ENCODE measurements at regions not wholly inside any gene's neighbourhood (a gene's known extent, or its start where the extent isn't known, plus 50 kb on each side); places are given as distances from the start of the nearest gene placed in this dataset.

GRCh38 chr13:40187841-40188591 is 478.4 kb downstream of the FOXO1 start:
- ATAC-seq: no peak
- Histone ChIP-seq H3K27ac (no peak overlapping the region), H3K27me3 (no peaks in the 10 kb centered on the region), H3K4me1 (peaks cover 16 to 22% (median 20%) of the 10 kb centered on the region in 3 donors), H3K36me3 (no peaks in the 10 kb centered on the region), H3K4me3 (no peak overlapping the region), H3K9me3 (no peaks in the 10 kb centered on the region)
- WGBS, 2 donors: 90 to 95% methylated on average over 27 of the region's 27 CpGs
- FAIRE-seq: no peak
- intact Hi-C loops (cut with DNase I): no loop called here
- DNase-seq: no peak
- no peak for TF ChIP-seq CTCF (IDR thresholded peaks at IDR 0.05)

GRCh38 chr13:40189426-40189825 is 477.0 kb downstream of the FOXO1 start:
- no peak for ATAC-seq
- H3K27ac ChIP-seq: no peak overlapping the region
- no peak for DNase-seq
- no peaks in the 10 kb centered on the region for H3K27me3 ChIP-seq
- H3K4me1 ChIP-seq: peaks cover 13 to 20% (median 16%) of the 10 kb centered on the region in 3 donors
- TF ChIP-seq CTCF (IDR thresholded peaks at IDR 0.05): no peak
- intact Hi-C loops (cut with DNase I): no loop called here
- no peak for FAIRE-seq
- no peak overlapping the region for H3K4me3 ChIP-seq
- no peaks in the 10 kb centered on the region for H3K36me3 ChIP-seq
- WGBS, 2 donors: 94 to 96% methylated on average over 6 of the region's 6 CpGs
- no peaks in the 10 kb centered on the region for H3K9me3 ChIP-seq

GRCh38 chr13:40189898-40190630 is 476.4 kb downstream of the FOXO1 start:
- ATAC-seq (peak in 1 of 4 donors; percentile 7), FAIRE-seq (no peak), DNase-seq (no peak)
- H3K27me3 ChIP-seq: no peaks in the 10 kb centered on the region
- peaks cover 13 to 20% (median 16%) of the 10 kb centered on the region in 3 donors for H3K4me1 ChIP-seq
- no peak for TF ChIP-seq CTCF (IDR thresholded peaks at IDR 0.05)
- no peak overlapping the region for H3K4me3 ChIP-seq
- peak overlapping the region in 1 of 4 donors; percentile 4 for H3K27ac ChIP-seq
- intact Hi-C loops (cut with DNase I): no loop called here
- 88 to 89% methylated on average over 6 of the region's 6 CpGs for WGBS, 2 donors
- no peaks in the 10 kb centered on the region for H3K36me3 ChIP-seq
- H3K9me3 ChIP-seq: no peaks in the 10 kb centered on the region

- WGBS, 2 donors: 34 to 37% methylated on average over 5 of the region's 5 CpGs
- H3K36me3 ChIP-seq: no peaks in the 10 kb centered on the region
- peaks cover 13 to 20% (median 16%) of the 10 kb centered on the region in 3 donors for H3K4me1 ChIP-seq
- H3K9me3 ChIP-seq: no peaks in the 10 kb centered on the region
- peak; percentile 68 to 81 (median 71) for ATAC-seq
- no peaks in the 10 kb centered on the region for H3K27me3 ChIP-seq
- no peak for TF ChIP-seq CTCF (IDR thresholded peaks at IDR 0.05)
- H3K27ac ChIP-seq: peak overlapping the region in 2 of 4 donors; percentile 4 to 31
- peak in 1 of 6 donors; percentile 51 for DNase-seq
- no peak overlapping the region for H3K4me3 ChIP-seq
- no peak for FAIRE-seq
- intact Hi-C loops (cut with DNase I): no loop called here
These were observed 475.8 kb downstream of the FOXO1 start for GRCh38 chr13:40190641-40191100.

Measured in pancreas (tissue), 10 donors.